GM23338 (cell line): ENCODE measurements at regions not wholly inside any gene's neighbourhood (a gene's known extent, or its start where the extent isn't known, plus 50 kb on each side); places are given as distances from the start of the nearest gene placed in this dataset.

ENCODE experiments used
- EZH2 ChIP-seq: fragments of 200-600 bp; sonication (generic); IDR thresholded peaks from one replicate; pipeline ENCODE4 v1.8.0; 2017; ENCODE audit warnings: antibody characterized with exemption, mild to moderate bottlenecking, low read depth; ENCODE audit not compliant: unreplicated experiment
- JUNB ChIP-seq: IDR thresholded peaks from one replicate; pipeline ENCODE4 v1.6.1; 2016; ENCODE audit warnings: antibody characterized with exemption; ENCODE audit not compliant: unreplicated experiment
- POLR2AphosphoS5 ChIP-seq: IDR thresholded peaks from 2 replicates; pipeline ENCODE4 v1.6.1; 2016; ENCODE audit warnings: antibody characterized with exemption, low read depth
- TF ChIP-seq, protein P1 (sequence below), 2 experiments: fragments of 200-600 bp in 1 of 2; sonication (generic) in 1 of 2; conservative IDR thresholded peaks; 2 replicates each; pipeline versions ENCODE4 v1.5.1 to v1.6.1; 2016 to 2017; ENCODE audit warnings: antibody characterized with exemption in 2 of 2, low read depth in 2 of 2, mild to moderate bottlenecking in 2 of 2, moderate library complexity in 1 of 2
- TF ChIP-seq, protein P2 (sequence below): IDR thresholded peaks from one replicate; pipeline ENCODE4 v1.6.1; 2018; ENCODE audit warnings: antibody characterized with exemption; ENCODE audit not compliant: unreplicated experiment

DNA sequence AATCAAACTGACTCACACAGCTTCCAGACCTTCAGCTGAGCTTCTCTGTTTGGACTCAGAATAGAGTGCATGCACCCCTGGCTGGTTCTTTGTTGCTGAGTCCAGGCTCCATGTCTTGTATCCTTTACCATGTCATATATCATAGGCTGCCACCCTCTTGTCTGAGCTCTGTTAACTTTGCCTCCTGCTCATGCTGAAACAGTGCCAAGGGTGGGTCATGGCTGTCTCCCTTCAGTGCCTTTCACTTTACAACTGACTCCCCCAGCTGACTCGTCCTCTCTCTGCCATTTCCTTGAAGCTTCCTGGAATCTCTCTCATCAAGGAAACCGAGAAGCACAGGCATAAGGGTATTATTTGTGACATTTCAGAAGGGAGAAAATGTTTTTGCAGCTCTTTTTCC is 885.3 kb downstream of the TTLL7 start:
- no peak for TF ChIP-seq EZH2
- TF ChIP-seq, protein P1, sequence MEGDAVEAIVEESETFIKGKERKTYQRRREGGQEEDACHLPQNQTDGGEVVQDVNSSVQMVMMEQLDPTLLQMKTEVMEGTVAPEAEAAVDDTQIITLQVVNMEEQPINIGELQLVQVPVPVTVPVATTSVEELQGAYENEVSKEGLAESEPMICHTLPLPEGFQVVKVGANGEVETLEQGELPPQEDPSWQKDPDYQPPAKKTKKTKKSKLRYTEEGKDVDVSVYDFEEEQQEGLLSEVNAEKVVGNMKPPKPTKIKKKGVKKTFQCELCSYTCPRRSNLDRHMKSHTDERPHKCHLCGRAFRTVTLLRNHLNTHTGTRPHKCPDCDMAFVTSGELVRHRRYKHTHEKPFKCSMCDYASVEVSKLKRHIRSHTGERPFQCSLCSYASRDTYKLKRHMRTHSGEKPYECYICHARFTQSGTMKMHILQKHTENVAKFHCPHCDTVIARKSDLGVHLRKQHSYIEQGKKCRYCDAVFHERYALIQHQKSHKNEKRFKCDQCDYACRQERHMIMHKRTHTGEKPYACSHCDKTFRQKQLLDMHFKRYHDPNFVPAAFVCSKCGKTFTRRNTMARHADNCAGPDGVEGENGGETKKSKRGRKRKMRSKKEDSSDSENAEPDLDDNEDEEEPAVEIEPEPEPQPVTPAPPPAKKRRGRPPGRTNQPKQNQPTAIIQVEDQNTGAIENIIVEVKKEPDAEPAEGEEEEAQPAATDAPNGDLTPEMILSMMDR (conservative IDR thresholded peaks at IDR 0.05; ENCODE audit: low read depth in 2 of 2): no peak
- TF ChIP-seq POLR2AphosphoS5: no peak
- TF ChIP-seq, protein P2, sequence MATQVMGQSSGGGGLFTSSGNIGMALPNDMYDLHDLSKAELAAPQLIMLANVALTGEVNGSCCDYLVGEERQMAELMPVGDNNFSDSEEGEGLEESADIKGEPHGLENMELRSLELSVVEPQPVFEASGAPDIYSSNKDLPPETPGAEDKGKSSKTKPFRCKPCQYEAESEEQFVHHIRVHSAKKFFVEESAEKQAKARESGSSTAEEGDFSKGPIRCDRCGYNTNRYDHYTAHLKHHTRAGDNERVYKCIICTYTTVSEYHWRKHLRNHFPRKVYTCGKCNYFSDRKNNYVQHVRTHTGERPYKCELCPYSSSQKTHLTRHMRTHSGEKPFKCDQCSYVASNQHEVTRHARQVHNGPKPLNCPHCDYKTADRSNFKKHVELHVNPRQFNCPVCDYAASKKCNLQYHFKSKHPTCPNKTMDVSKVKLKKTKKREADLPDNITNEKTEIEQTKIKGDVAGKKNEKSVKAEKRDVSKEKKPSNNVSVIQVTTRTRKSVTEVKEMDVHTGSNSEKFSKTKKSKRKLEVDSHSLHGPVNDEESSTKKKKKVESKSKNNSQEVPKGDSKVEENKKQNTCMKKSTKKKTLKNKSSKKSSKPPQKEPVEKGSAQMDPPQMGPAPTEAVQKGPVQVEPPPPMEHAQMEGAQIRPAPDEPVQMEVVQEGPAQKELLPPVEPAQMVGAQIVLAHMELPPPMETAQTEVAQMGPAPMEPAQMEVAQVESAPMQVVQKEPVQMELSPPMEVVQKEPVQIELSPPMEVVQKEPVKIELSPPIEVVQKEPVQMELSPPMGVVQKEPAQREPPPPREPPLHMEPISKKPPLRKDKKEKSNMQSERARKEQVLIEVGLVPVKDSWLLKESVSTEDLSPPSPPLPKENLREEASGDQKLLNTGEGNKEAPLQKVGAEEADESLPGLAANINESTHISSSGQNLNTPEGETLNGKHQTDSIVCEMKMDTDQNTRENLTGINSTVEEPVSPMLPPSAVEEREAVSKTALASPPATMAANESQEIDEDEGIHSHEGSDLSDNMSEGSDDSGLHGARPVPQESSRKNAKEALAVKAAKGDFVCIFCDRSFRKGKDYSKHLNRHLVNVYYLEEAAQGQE: no peak
- TF ChIP-seq JUNB: no peak
